Stimulated activated naive CD8-positive, alpha-beta T cell treated with anti-CD3 and anti-CD28 coated beads, Interleukin-15, amount 100 ng/mL, for 72 hours (primary cell): ENCODE measurements at regions not wholly inside any gene's neighbourhood (a gene's known extent, or its start where the extent isn't known, plus 50 kb on each side); places are given as distances from the start of the nearest gene placed in this dataset.

ENCODE experiments used
- ATAC-seq: fragments of 150-1000 bp; cut with Tn5 transposase; 2 replicates; pipeline ENCODE4 v1.10.0; 2021; ENCODE audit warnings: mild to moderate bottlenecking, moderate library complexity
- DNase-seq, 2 donors: peaks; one replicate each; pipeline ENCODE4 v3.0.0; 2021 to 2022
- H3K27ac Mint-ChIP-seq, 2 donors: one replicate each; pipeline ENCODE4 v1.8.0; 2022; ENCODE audit warnings: mild to moderate bottlenecking in 2 of 2, mixed read lengths in 2 of 2, moderate library complexity in 2 of 2
- H3K27me3 Mint-ChIP-seq: one replicate; pipeline ENCODE4 v1.8.0; 2022; ENCODE audit warnings: mixed read lengths
- H3K4me1 Mint-ChIP-seq: one replicate; pipeline ENCODE4 v1.8.0; 2022; ENCODE audit warnings: mild to moderate bottlenecking, mixed read lengths
- H3K4me3 Mint-ChIP-seq, 2 donors: one replicate each; pipeline ENCODE4 v1.8.0; 2022; ENCODE audit warnings: mild to moderate bottlenecking in 2 of 2, mixed read lengths in 2 of 2, moderate library complexity in 1 of 2
- H3K9me3 Mint-ChIP-seq, 2 donors: one replicate each; pipeline ENCODE4 v1.8.0; 2022; ENCODE audit warnings: mixed read lengths in 2 of 2

GRCh38 chr7:98565103-98565502 lies 52.0 kb upstream of the NPTX2 start:
- H3K27me3 Mint-ChIP-seq, result peaks cover 9% of the 10 kb centered on the region
- H3K27ac Mint-ChIP-seq, result no peak overlapping the region
- DNase-seq (no peak), ATAC-seq (no peak)
- no peak overlapping the region for H3K4me3 Mint-ChIP-seq
- H3K9me3 Mint-ChIP-seq, result peaks cover 4 to 21% of the 10 kb centered on the region in 2 donors
- H3K4me1 Mint-ChIP-seq, result no peaks in the 10 kb centered on the region

- no peak overlapping the region for H3K4me3 Mint-ChIP-seq
- no peak overlapping the region for H3K27ac Mint-ChIP-seq
- peaks cover 4 to 21% of the 10 kb centered on the region in 2 donors for H3K9me3 Mint-ChIP-seq
- DNase-seq (no peak), ATAC-seq (no peak)
- H3K27me3 Mint-ChIP-seq, result peaks cover 17% of the 10 kb centered on the region
- H3K4me1 Mint-ChIP-seq, result no peaks in the 10 kb centered on the region
Observed at GRCh38 chr7:98562871-98563495, 54.1 kb upstream of the NPTX2 start.

GRCh38 chr7:98562381-98562823 lies 54.7 kb upstream of the NPTX2 start:
- H3K4me3 Mint-ChIP-seq, result no peak overlapping the region
- DNase-seq (no peak), ATAC-seq (no peak)
- H3K9me3 Mint-ChIP-seq, result peaks cover 4 to 21% of the 10 kb centered on the region in 2 donors
- H3K27ac Mint-ChIP-seq, result no peak overlapping the region
- H3K4me1 Mint-ChIP-seq, result no peaks in the 10 kb centered on the region
- H3K27me3 Mint-ChIP-seq, result peaks cover 17% of the 10 kb centered on the region

GRCh38 chr7:98559958-98560357 lies 57.1 kb upstream of the NPTX2 start:
- peak overlapping the region in 1 of 2 donors; percentile 77 for H3K27ac Mint-ChIP-seq
- peaks cover 17% of the 10 kb centered on the region for H3K27me3 Mint-ChIP-seq
- DNase-seq, result no peak
- H3K4me1 Mint-ChIP-seq, result no peaks in the 10 kb centered on the region
- H3K4me3 Mint-ChIP-seq, result no peak overlapping the region
- no peak for ATAC-seq
- peaks cover 4 to 20% of the 10 kb centered on the region in 2 donors for H3K9me3 Mint-ChIP-seq

GRCh38 chr7:98559219-98559618 lies 57.9 kb upstream of the NPTX2 start:
- no peak for ATAC-seq
- DNase-seq, result no peak
- H3K9me3 Mint-ChIP-seq, result peaks cover 0 to 13% of the 10 kb centered on the region in 2 donors
- H3K4me3 Mint-ChIP-seq, result no peak overlapping the region
- peaks cover 15% of the 10 kb centered on the region for H3K27me3 Mint-ChIP-seq
- peak overlapping the region in 1 of 2 donors; percentile 77 for H3K27ac Mint-ChIP-seq
- no peaks in the 10 kb centered on the region for H3K4me1 Mint-ChIP-seq

GRCh38 chr7:98557538-98558031 lies 59.5 kb upstream of the NPTX2 start:
- H3K27me3 Mint-ChIP-seq, result peaks cover 9% of the 10 kb centered on the region
- no peak overlapping the region for H3K4me3 Mint-ChIP-seq
- ATAC-seq, result no peak
- no peak overlapping the region for H3K27ac Mint-ChIP-seq
- H3K4me1 Mint-ChIP-seq, result no peaks in the 10 kb centered on the region
- peaks cover 0 to 6% of the 10 kb centered on the region in 2 donors for H3K9me3 Mint-ChIP-seq
- no peak for DNase-seq

- Mint-ChIP-seq H3K4me3 (no peak overlapping the region), H3K27ac (no peak overlapping the region), H3K27me3 (peaks cover 9% of the 10 kb centered on the region), H3K4me1 (no peaks in the 10 kb centered on the region), H3K9me3 (peaks cover 0 to 13% of the 10 kb centered on the region in 2 donors)
- DNase-seq (no peak), ATAC-seq (no peak)
Observed at GRCh38 chr7:98556288-98556687, 60.8 kb upstream of the NPTX2 start.

GRCh38 chr7:98555403-98555802 lies 61.7 kb upstream of the NPTX2 start:
- Mint-ChIP-seq H3K9me3 (peaks cover 0 to 11% of the 10 kb centered on the region in 2 donors), H3K4me1 (no peaks in the 10 kb centered on the region), H3K27ac (no peak overlapping the region), H3K4me3 (no peak overlapping the region), H3K27me3 (peaks cover 9% of the 10 kb centered on the region)
- ATAC-seq (no peak), DNase-seq (no peak)

- no peak for ATAC-seq
- no peak overlapping the region for H3K27ac Mint-ChIP-seq
- H3K4me3 Mint-ChIP-seq, result no peak overlapping the region
- peaks cover 2 to 21% of the 10 kb centered on the region in 2 donors for H3K9me3 Mint-ChIP-seq
- no peaks in the 10 kb centered on the region for H3K27me3 Mint-ChIP-seq
- no peaks in the 10 kb centered on the region for H3K4me1 Mint-ChIP-seq
- no peak for DNase-seq
Observed at GRCh38 chr7:98553666-98554065, 63.4 kb upstream of the NPTX2 start.

GRCh38 chr7:98551611-98552273 lies 65.3 kb upstream of the NPTX2 start:
- H3K9me3 Mint-ChIP-seq, result peaks cover 12 to 34% of the 10 kb centered on the region in 2 donors
- DNase-seq (no peak), ATAC-seq (no peak)
- no peaks in the 10 kb centered on the region for H3K27me3 Mint-ChIP-seq
- no peak overlapping the region for H3K4me3 Mint-ChIP-seq
- no peak overlapping the region for H3K27ac Mint-ChIP-seq
- H3K4me1 Mint-ChIP-seq, result no peaks in the 10 kb centered on the region

- Mint-ChIP-seq H3K4me1 (no peaks in the 10 kb centered on the region), H3K4me3 (no peak overlapping the region), H3K27ac (no peak overlapping the region), H3K9me3 (peaks cover 12 to 34% of the 10 kb centered on the region in 2 donors), H3K27me3 (no peaks in the 10 kb centered on the region)
- ATAC-seq (no peak), DNase-seq (no peak)
Observed at GRCh38 chr7:98548971-98549370, 68.1 kb upstream of the NPTX2 start.

- no peak for ATAC-seq
- DNase-seq, result no peak
- Mint-ChIP-seq H3K9me3 (peaks cover 12 to 34% of the 10 kb centered on the region in 2 donors), H3K4me3 (no peak overlapping the region), H3K27me3 (no peaks in the 10 kb centered on the region), H3K4me1 (no peaks in the 10 kb centered on the region), H3K27ac (no peak overlapping the region)
Observed at GRCh38 chr7:98548370-98548769, 68.7 kb upstream of the NPTX2 start.

- Mint-ChIP-seq H3K27me3 (no peaks in the 10 kb centered on the region), H3K4me3 (no peak overlapping the region), H3K4me1 (no peaks in the 10 kb centered on the region)
Observed at GRCh38 chr7:98541101-98541500, 76.0 kb upstream of the NPTX2 start.

GRCh38 chr7:98539865-98540264 lies 77.2 kb upstream of the NPTX2 start:
- no peaks in the 10 kb centered on the region for H3K27me3 Mint-ChIP-seq
- H3K4me3 Mint-ChIP-seq, result no peak overlapping the region
- no peak overlapping the region for H3K27ac Mint-ChIP-seq
- ATAC-seq (no peak), DNase-seq (no peak)
- peaks cover 7 to 19% of the 10 kb centered on the region in 2 donors for H3K9me3 Mint-ChIP-seq
- H3K4me1 Mint-ChIP-seq, result no peaks in the 10 kb centered on the region

More at GRCh38 chr7:98541101-98541500, 76.0 kb upstream of the NPTX2 start:
- DNase-seq (no peak), ATAC-seq (no peak)
- Mint-ChIP-seq H3K9me3 (peaks cover 0 to 10% of the 10 kb centered on the region in 2 donors), H3K27ac (no peak overlapping the region)

GRCh38 chr7:98536803-98537202 lies 80.3 kb upstream of the NPTX2 start:
- no peak for ATAC-seq
- Mint-ChIP-seq H3K27me3 (no peaks in the 10 kb centered on the region), H3K4me1 (no peaks in the 10 kb centered on the region), H3K4me3 (no peak overlapping the region), H3K27ac (peak overlapping the region in 1 of 2 donors; percentile 21), H3K9me3 (peaks cover 11 to 33% of the 10 kb centered on the region in 2 donors)
- DNase-seq, result no peak

GRCh38 chr7:98534493-98534892 lies 82.6 kb upstream of the NPTX2 start:
- Mint-ChIP-seq H3K9me3 (peaks cover 11 to 41% of the 10 kb centered on the region in 2 donors), H3K4me1 (no peaks in the 10 kb centered on the region), H3K4me3 (no peak overlapping the region), H3K27ac (no peak overlapping the region), H3K27me3 (no peaks in the 10 kb centered on the region)
- ATAC-seq, result no peak
- DNase-seq, result no peak
